Epithelial cell of prostate (primary cell): ENCODE measurements at regions not wholly inside any gene's neighbourhood (a gene's known extent, or its start where the extent isn't known, plus 50 kb on each side); places are given as distances from the start of the nearest gene placed in this dataset.
"Not testable (repeated sequence)": the region's sequence is repeated elsewhere in the genome, so short reads cannot be mapped to it uniquely, and the experiment has no call there.

Experiments
- DNase-seq: peaks from one replicate; pipeline ENCODE4 v3.0.0-alpha.2; 2011; ENCODE audit warnings: low read depth, low spot score
- H3K27ac ChIP-seq: fragments of 450-650 bp; 2 replicates; pipeline ENCODE4 v1.5.1; 2017; ENCODE audit warnings: mild to moderate bottlenecking

GRCh38 chr5:111847052-111847925, 90.3 kb upstream of the NREP start:
- no peak overlapping the region for H3K27ac ChIP-seq

GRCh38 chr5:111840036-111840674, 83.2 kb upstream of the NREP start:
- no peak overlapping the region for H3K27ac ChIP-seq
- DNase-seq: no peak

More at GRCh38 chr5:111847052-111847925, 90.3 kb upstream of the NREP start:
- no peak for DNase-seq

- DNase-seq: no peak
Observed at GRCh38 chr5:111839438-111839837, 82.4 kb upstream of the NREP start.

GRCh38 chr5:111836426-111836825, 79.4 kb upstream of the NREP start:
- H3K27ac ChIP-seq: no peak overlapping the region
- DNase-seq: no peak

More at GRCh38 chr5:111839438-111839837, 82.4 kb upstream of the NREP start:
- H3K27ac ChIP-seq: no peak overlapping the region

- no peak overlapping the region for H3K27ac ChIP-seq
- no peak for DNase-seq
Observed at GRCh38 chr5:111834926-111835599, 78.1 kb upstream of the NREP start.

DNA sequence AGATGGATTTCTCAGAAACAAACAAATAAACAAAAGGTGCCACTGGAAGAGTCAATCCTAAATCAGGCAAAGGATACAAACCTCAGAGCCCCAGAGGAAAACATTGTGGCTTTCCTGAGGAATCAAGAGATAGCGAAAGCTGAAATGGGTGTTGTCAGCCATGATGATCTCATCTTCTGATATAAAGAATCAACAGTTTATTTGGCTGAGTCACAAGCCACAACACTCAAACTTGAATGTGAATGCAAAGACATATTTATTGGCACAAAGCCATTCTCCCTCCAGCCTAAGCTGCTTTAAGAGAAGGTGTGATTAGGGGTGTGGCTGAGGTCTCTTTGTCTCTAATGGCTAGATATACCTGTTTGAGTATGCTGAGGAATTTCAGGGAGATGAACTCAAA, 73.3 kb upstream of the NREP start:
- peak; percentile 97 for DNase-seq
- peak overlapping the region; percentile 40 for H3K27ac ChIP-seq

GRCh38 chr5:111829701-111830100, 72.7 kb upstream of the NREP start:
- peak overlapping the region; percentile 40 for H3K27ac ChIP-seq
- DNase-seq: peak; percentile 20

DNA sequence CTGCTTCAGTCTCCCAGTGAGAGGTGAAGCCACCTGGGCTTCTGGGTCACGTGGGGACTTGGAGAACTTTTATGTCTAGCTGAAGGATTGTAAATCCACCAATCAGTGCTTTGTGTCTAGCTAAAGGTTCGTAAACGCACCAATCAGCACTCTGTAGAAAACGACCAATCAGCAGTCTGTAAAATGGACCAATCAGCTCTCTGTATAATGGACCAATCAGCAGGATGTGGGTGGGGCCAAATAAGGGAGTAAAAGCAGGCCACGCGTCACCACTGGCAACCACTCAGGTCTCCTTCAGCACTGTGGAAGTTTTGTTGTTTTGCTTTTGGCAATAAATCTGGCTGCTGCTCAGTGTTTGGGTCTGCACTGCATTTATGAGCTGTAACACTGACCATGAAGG, 69.1 kb upstream of the NREP start:
- no peak for DNase-seq
- H3K27ac ChIP-seq: no peak overlapping the region

GRCh38 chr5:111820072-111820471, 63.1 kb upstream of the NREP start:
- no peak overlapping the region for H3K27ac ChIP-seq
- no peak for DNase-seq

DNA sequence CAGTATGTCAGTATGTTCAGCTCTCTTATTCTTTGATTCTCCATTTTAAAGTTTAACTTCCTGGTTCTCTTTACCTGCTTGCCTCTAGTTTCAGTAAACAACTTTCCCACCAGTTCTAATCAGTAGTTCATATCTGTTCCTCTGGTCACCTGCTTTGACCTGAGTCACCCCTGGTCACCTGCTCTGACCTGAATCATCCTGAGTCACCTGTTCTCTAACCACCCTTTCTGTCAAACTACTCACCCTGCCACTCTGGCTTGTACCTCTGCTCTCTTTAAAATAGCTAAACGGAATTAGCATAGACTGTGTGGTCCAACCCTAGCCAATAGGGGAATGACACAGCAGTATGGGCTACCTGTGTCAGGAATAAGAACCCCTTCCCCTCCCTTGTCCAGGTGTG, 62.0 kb upstream of the NREP start:
- DNase-seq, H3K27ac ChIP-seq: not testable (repeated sequence)

DNA sequence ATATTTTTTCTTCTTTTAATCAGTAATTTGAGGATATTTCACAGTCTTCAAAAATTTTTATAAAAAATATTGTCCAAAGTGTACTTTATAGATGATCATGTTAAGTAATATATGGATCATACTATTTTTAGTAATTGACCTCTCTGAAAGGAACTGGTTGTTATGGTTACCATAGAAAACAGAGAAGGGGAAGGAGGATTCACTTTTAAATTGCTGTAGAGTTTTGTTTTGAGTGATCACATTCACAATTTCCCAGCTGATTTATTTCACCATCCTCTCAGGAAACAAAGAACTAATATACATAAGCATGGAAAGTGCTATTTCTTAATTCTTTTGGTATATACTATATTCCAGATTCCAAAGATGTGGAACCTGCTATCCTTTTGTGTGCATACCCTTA, 56.5 kb upstream of the NREP start:
- DNase-seq: no peak
- H3K27ac ChIP-seq: no peak overlapping the region

GRCh38 chr5:111810112-111810511, 53.1 kb upstream of the NREP start:
- DNase-seq: no peak
- H3K27ac ChIP-seq: no peak overlapping the region
